ENCODE measurements at regions not wholly inside any gene's neighbourhood (a gene's known extent, or its start where the extent isn't known, plus 50 kb on each side); places are given as distances from the start of the nearest gene placed in this dataset.

- Mint-ChIP-seq H3K9me3 (peaks cover 4% of the 10 kb centered on the region), H3K4me1 (no peaks in the 10 kb centered on the region), H3K27ac (no peak overlapping the region), H3K4me3 (no peak overlapping the region), H3K27me3 (peaks cover 23% of the 10 kb centered on the region), H3K36me3 (no peaks in the 10 kb centered on the region)
- no peak for ATAC-seq
Observed at GRCh38 chr16:82404586-82405315, 222.0 kb upstream of the CDH13 start.

- Mint-ChIP-seq H3K4me1 (no peaks in the 10 kb centered on the region), H3K4me3 (no peak overlapping the region), H3K36me3 (no peaks in the 10 kb centered on the region), H3K27ac (no peak overlapping the region), H3K27me3 (peaks cover 14% of the 10 kb centered on the region), H3K9me3 (peaks cover 4% of the 10 kb centered on the region)
- ATAC-seq: no peak
Observed at GRCh38 chr16:82402665-82403218, 224.0 kb upstream of the CDH13 start.

- Mint-ChIP-seq H3K9me3 (peaks cover 4% of the 10 kb centered on the region), H3K36me3 (no peaks in the 10 kb centered on the region), H3K27ac (no peak overlapping the region), H3K27me3 (peaks cover 9% of the 10 kb centered on the region), H3K4me1 (no peaks in the 10 kb centered on the region), H3K4me3 (no peak overlapping the region)
- no peak for ATAC-seq
Observed at GRCh38 chr16:82400046-82400445, 226.7 kb upstream of the CDH13 start.

- H3K4me3 Mint-ChIP-seq: no peak overlapping the region
- H3K9me3 Mint-ChIP-seq: no peaks in the 10 kb centered on the region
- H3K27ac Mint-ChIP-seq: no peak overlapping the region
- H3K27me3 Mint-ChIP-seq: peaks cover 3% of the 10 kb centered on the region
- ATAC-seq: no peak
- H3K36me3 Mint-ChIP-seq: no peaks in the 10 kb centered on the region
- H3K4me1 Mint-ChIP-seq: no peaks in the 10 kb centered on the region
Observed at GRCh38 chr16:82396509-82396908, 226.5 kb upstream of the MPHOSPH6 start.

GRCh38 chr16:82395212-82395611 is 225.2 kb upstream of the MPHOSPH6 start:
- H3K4me1 Mint-ChIP-seq: no peaks in the 10 kb centered on the region
- ATAC-seq: no peak
- H3K27me3 Mint-ChIP-seq: no peaks in the 10 kb centered on the region
- no peak overlapping the region for H3K27ac Mint-ChIP-seq
- no peaks in the 10 kb centered on the region for H3K36me3 Mint-ChIP-seq
- H3K9me3 Mint-ChIP-seq: no peaks in the 10 kb centered on the region
- H3K4me3 Mint-ChIP-seq: no peak overlapping the region

GRCh38 chr16:82391690-82392089 is 221.7 kb upstream of the MPHOSPH6 start:
- ATAC-seq: no peak
- Mint-ChIP-seq H3K4me3 (no peak overlapping the region), H3K4me1 (no peaks in the 10 kb centered on the region), H3K9me3 (no peaks in the 10 kb centered on the region), H3K27me3 (no peaks in the 10 kb centered on the region), H3K27ac (no peak overlapping the region), H3K36me3 (no peaks in the 10 kb centered on the region)

GRCh38 chr16:82389956-82390650 is 220.1 kb upstream of the MPHOSPH6 start:
- ATAC-seq: no peak
- Mint-ChIP-seq H3K4me3 (no peak overlapping the region), H3K4me1 (no peaks in the 10 kb centered on the region), H3K27me3 (no peaks in the 10 kb centered on the region), H3K9me3 (no peaks in the 10 kb centered on the region), H3K36me3 (no peaks in the 10 kb centered on the region), H3K27ac (no peak overlapping the region)

- Mint-ChIP-seq H3K9me3 (no peaks in the 10 kb centered on the region), H3K36me3 (no peaks in the 10 kb centered on the region), H3K4me1 (no peaks in the 10 kb centered on the region), H3K27ac (no peak overlapping the region), H3K27me3 (peaks cover 3% of the 10 kb centered on the region), H3K4me3 (no peak overlapping the region)
- no peak for ATAC-seq
Observed at GRCh38 chr16:82386761-82387160, 216.7 kb upstream of the MPHOSPH6 start.

GRCh38 chr16:82384949-82385348 is 214.9 kb upstream of the MPHOSPH6 start:
- Mint-ChIP-seq H3K4me3 (no peak overlapping the region), H3K36me3 (no peaks in the 10 kb centered on the region), H3K4me1 (no peaks in the 10 kb centered on the region), H3K9me3 (peaks cover 2% of the 10 kb centered on the region), H3K27ac (no peak overlapping the region), H3K27me3 (peaks cover 15% of the 10 kb centered on the region)
- ATAC-seq: no peak

- Mint-ChIP-seq H3K27ac (no peak overlapping the region), H3K4me3 (no peak overlapping the region)
- no peak for ATAC-seq
Observed at GRCh38 chr16:82384017-82384416, 214.0 kb upstream of the MPHOSPH6 start.

GRCh38 chr16:82382521-82382920 is 212.5 kb upstream of the MPHOSPH6 start:
- no peak for ATAC-seq
- Mint-ChIP-seq H3K4me3 (no peak overlapping the region), H3K27me3 (peaks cover 15% of the 10 kb centered on the region), H3K4me1 (no peaks in the 10 kb centered on the region), H3K9me3 (peaks cover 2% of the 10 kb centered on the region), H3K36me3 (no peaks in the 10 kb centered on the region), H3K27ac (no peak overlapping the region)

More at GRCh38 chr16:82384017-82384416, 214.0 kb upstream of the MPHOSPH6 start:
- no peaks in the 10 kb centered on the region for H3K36me3 Mint-ChIP-seq
- peaks cover 2% of the 10 kb centered on the region for H3K9me3 Mint-ChIP-seq
- H3K27me3 Mint-ChIP-seq: peaks cover 15% of the 10 kb centered on the region
- H3K4me1 Mint-ChIP-seq: no peaks in the 10 kb centered on the region

GRCh38 chr16:82379551-82379950 is 209.5 kb upstream of the MPHOSPH6 start:
- no peak for ATAC-seq
- Mint-ChIP-seq H3K4me3 (no peak overlapping the region), H3K27me3 (peaks cover 25% of the 10 kb centered on the region), H3K27ac (no peak overlapping the region), H3K36me3 (no peaks in the 10 kb centered on the region), H3K4me1 (no peaks in the 10 kb centered on the region), H3K9me3 (peaks cover 2% of the 10 kb centered on the region)

GRCh38 chr16:82373976-82374375 is 204.0 kb upstream of the MPHOSPH6 start:
- no peaks in the 10 kb centered on the region for H3K36me3 Mint-ChIP-seq
- no peak for ATAC-seq
- no peak overlapping the region for H3K27ac Mint-ChIP-seq
- no peaks in the 10 kb centered on the region for H3K4me1 Mint-ChIP-seq
- peaks cover 10% of the 10 kb centered on the region for H3K27me3 Mint-ChIP-seq
- H3K4me3 Mint-ChIP-seq: no peak overlapping the region
- no peaks in the 10 kb centered on the region for H3K9me3 Mint-ChIP-seq

- Mint-ChIP-seq H3K9me3 (no peaks in the 10 kb centered on the region), H3K27ac (no peak overlapping the region), H3K36me3 (no peaks in the 10 kb centered on the region), H3K27me3 (peaks cover 4% of the 10 kb centered on the region), H3K4me1 (no peaks in the 10 kb centered on the region), H3K4me3 (no peak overlapping the region)
- ATAC-seq: no peak
Observed at GRCh38 chr16:82370282-82370681, 200.3 kb upstream of the MPHOSPH6 start.

GRCh38 chr16:82368041-82368440 is 198.0 kb upstream of the MPHOSPH6 start:
- no peak overlapping the region for H3K27ac Mint-ChIP-seq
- no peaks in the 10 kb centered on the region for H3K4me1 Mint-ChIP-seq

GRCh38 chr16:82366462-82366861 is 196.4 kb upstream of the MPHOSPH6 start:
- no peak overlapping the region for H3K4me3 Mint-ChIP-seq
- no peaks in the 10 kb centered on the region for H3K9me3 Mint-ChIP-seq
- no peak overlapping the region for H3K27ac Mint-ChIP-seq
- no peaks in the 10 kb centered on the region for H3K36me3 Mint-ChIP-seq
- no peak for ATAC-seq
- no peaks in the 10 kb centered on the region for H3K4me1 Mint-ChIP-seq
- H3K27me3 Mint-ChIP-seq: no peaks in the 10 kb centered on the region

More at GRCh38 chr16:82368041-82368440, 198.0 kb upstream of the MPHOSPH6 start:
- no peaks in the 10 kb centered on the region for H3K9me3 Mint-ChIP-seq
- no peak overlapping the region for H3K4me3 Mint-ChIP-seq
- H3K27me3 Mint-ChIP-seq: no peaks in the 10 kb centered on the region
- no peak for ATAC-seq
- no peaks in the 10 kb centered on the region for H3K36me3 Mint-ChIP-seq
